CD14-positive monocyte (primary cell): ENCODE measurements at regions not wholly inside any gene's neighbourhood (a gene's known extent, or its start where the extent isn't known, plus 50 kb on each side); places are given as distances from the start of the nearest gene placed in this dataset.

Experiments
- DNase-seq, 3 donors: peaks; one replicate each; pipeline ENCODE4 v3.0.0-alpha.2; 2011 to 2022
- H2AFZ ChIP-seq: 2 replicates; pipeline ENCODE4 v1.6.0; 2012; ENCODE audit warnings: mild to moderate bottlenecking, low read depth, low read length, inconsistent platforms; ENCODE audit not compliant: insufficient read depth, poor library complexity, severe bottlenecking
- H3K27ac ChIP-seq, 2 donors: 1 replicate in 1 of 2; 2 replicates in 1 of 2; pipeline ENCODE4 v1.5.1; 2012 to 2013; ENCODE audit warnings: low read length in 2 of 2, control low read depth in 1 of 2, inconsistent platforms in 1 of 2, low read depth in 1 of 2, mild to moderate bottlenecking in 1 of 2
- H3K27me3 ChIP-seq, 2 donors: one replicate each; pipeline versions ENCODE4 v1.6.0 to v1.6.1; 2011 to 2013; ENCODE audit warnings: low read length in 2 of 2; ENCODE audit not compliant: control insufficient read depth in 2 of 2, insufficient read depth in 2 of 2
- H3K36me3 ChIP-seq, 2 donors: replicated peaks in 1 of 2; 1 replicate in 1 of 2; 2 replicates in 1 of 2; pipeline versions ENCODE4 v1.5.1 to v1.6.1; 2012 to 2013; ENCODE audit warnings: low read length in 2 of 2, control low read depth in 1 of 2, inconsistent platforms in 1 of 2, mild to moderate bottlenecking in 1 of 2; ENCODE audit not compliant: insufficient read depth in 2 of 2, control insufficient read depth in 1 of 2
- H3K4me1 ChIP-seq, 2 donors: 1 replicate in 1 of 2; 2 replicates in 1 of 2; pipeline versions ENCODE4 v1.5.1 to v1.6.1; 2012 to 2013; ENCODE audit warnings: low read length in 2 of 2, control low read depth in 1 of 2, inconsistent platforms in 1 of 2, mild to moderate bottlenecking in 1 of 2, moderate library complexity in 1 of 2; ENCODE audit not compliant: insufficient read depth in 2 of 2, control insufficient read depth in 1 of 2
- H3K4me2 ChIP-seq: replicated peaks from 2 replicates; pipeline ENCODE3; 2012; ENCODE audit warnings: low read length, moderate library complexity, mild to moderate bottlenecking; ENCODE audit not compliant: poor library complexity, severe bottlenecking; ENCODE audit errors: extremely low read depth
- H3K4me3 ChIP-seq, 3 experiments: fragments of 200-600 bp in 1 of 3; sonication (generic) in 1 of 3; replicated peaks in 1 of 3; 1 replicate in 2 of 3; 2 replicates in 1 of 3; pipeline ENCODE4 v1.5.1; 2011 to 2013; ENCODE audit warnings: low read length in 3 of 3, mild to moderate bottlenecking in 3 of 3, control low read depth in 2 of 3, low read depth in 2 of 3, inconsistent platforms in 1 of 3, moderate library complexity in 1 of 3
- H3K79me2 ChIP-seq: 2 replicates; pipeline ENCODE4 v1.6.0; 2012; ENCODE audit warnings: mild to moderate bottlenecking, control low read depth, inconsistent platforms, low read length, moderate library complexity; ENCODE audit not compliant: insufficient read depth
- H3K9ac ChIP-seq: 2 replicates; pipeline ENCODE4 v1.6.0; 2017; ENCODE audit warnings: low read length, mild to moderate bottlenecking; ENCODE audit not compliant: insufficient read depth, poor library complexity, severe bottlenecking
- H3K9me3 ChIP-seq, 2 donors: replicated peaks in 1 of 2; 1 replicate in 1 of 2; 2 replicates in 1 of 2; pipeline versions ENCODE4 v1.5.1 to v1.6.1; 2012 to 2013; ENCODE audit warnings: low read length in 2 of 2, control low read depth in 1 of 2; ENCODE audit not compliant: control insufficient read depth in 1 of 2, insufficient read depth in 1 of 2
- H4K20me1 ChIP-seq: 2 replicates; pipeline ENCODE4 v1.6.0; 2012; ENCODE audit warnings: mild to moderate bottlenecking, low read length, control low read depth, moderate library complexity; ENCODE audit not compliant: insufficient read depth
- H3K27ac Mint-ChIP-seq, 7 donors: one replicate each; pipeline ENCODE4 v1.8.0; 2020; ENCODE audit warnings: mild to moderate bottlenecking in 7 of 7, mixed read lengths in 7 of 7, moderate library complexity in 6 of 7, inconsistent platforms in 2 of 7
- H3K27me3 Mint-ChIP-seq, 3 donors: one replicate each; pipeline ENCODE4 v1.8.0; 2021 to 2022; ENCODE audit warnings: low read depth in 3 of 3, mild to moderate bottlenecking in 3 of 3, mixed read lengths in 3 of 3, moderate library complexity in 3 of 3, inconsistent platforms in 1 of 3
- H3K36me3 Mint-ChIP-seq, 2 donors: one replicate each; pipeline ENCODE4 v1.8.0; 2020; ENCODE audit warnings: mixed read lengths in 2 of 2, inconsistent platforms in 1 of 2, mild to moderate bottlenecking in 1 of 2
- H3K4me1 Mint-ChIP-seq: one replicate; pipeline ENCODE4 v1.8.0; 2020; ENCODE audit warnings: mild to moderate bottlenecking, mixed read lengths
- H3K4me3 Mint-ChIP-seq, 2 donors: one replicate each; pipeline ENCODE4 v1.8.0; 2020; ENCODE audit warnings: mild to moderate bottlenecking in 2 of 2, mixed read lengths in 2 of 2, moderate library complexity in 1 of 2
- H3K9me3 Mint-ChIP-seq, 7 donors: one replicate each; pipeline ENCODE4 v1.8.0; 2020 to 2022; ENCODE audit warnings: mixed read lengths in 7 of 7, mild to moderate bottlenecking in 6 of 7, moderate library complexity in 6 of 7, inconsistent platforms in 2 of 7
- WGBS: methylation state at CpG from one replicate; pipeline ENCODE4 v1.1.5; 2013; ENCODE audit warnings: missing lambda C conversion rate; ENCODE audit not compliant: insufficient coverage; 5-methylcytosine and 5-hydroxymethylcytosine counted together
- intact Hi-C, 2 donors: fragments of 100-400 bp; cut with micrococcal nuclease; formaldehyde crosslinking; loops; one replicate each; pipeline versions ENCODE4 v1.15.0 to v1.15.1; 2023
- TF ChIP-seq, protein P1 (sequence below): fragments of 200-600 bp; IDR thresholded peaks from one replicate; pipeline ENCODE4 v1.8.0; 2022; ENCODE audit warnings: antibody characterized with exemption, mild to moderate bottlenecking

DNA sequence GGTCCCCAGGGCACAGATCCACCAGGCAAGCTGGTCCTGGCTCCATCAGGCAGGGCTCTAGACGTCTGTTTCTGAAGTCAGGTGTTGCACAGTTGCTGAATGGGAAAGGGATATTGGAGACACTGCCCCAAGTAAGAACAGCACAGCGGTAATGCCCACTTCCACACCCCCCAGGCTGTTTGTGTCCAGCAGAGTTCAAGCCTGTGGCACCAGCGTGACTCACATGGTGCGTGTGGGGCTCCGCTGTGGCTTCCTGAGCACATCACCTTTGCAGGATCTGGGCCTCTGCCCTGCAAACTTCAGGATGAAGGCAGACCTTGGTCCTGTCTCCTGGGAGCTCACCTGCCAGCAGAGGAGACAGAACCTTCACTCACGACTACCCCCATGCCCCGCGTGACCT lies 203.3 kb downstream of the TFCP2L1 start:
- H3K27me3 ChIP-seq: peaks cover 0 to 2% of the 10 kb centered on the region in 2 donors
- Mint-ChIP-seq H3K27me3 (peaks cover 16 to 20% (median 19%) of the 10 kb centered on the region in 3 donors), H3K9me3 (peaks cover 0 to 3% (median 0%) of the 10 kb centered on the region in 7 donors), H3K4me1 (peaks cover 2% of the 10 kb centered on the region), H3K36me3 (no peaks in the 10 kb centered on the region), H3K4me3 (no peak overlapping the region), H3K27ac (no peak overlapping the region)
- H3K9me3 ChIP-seq: no peaks in the 10 kb centered on the region
- H3K36me3 ChIP-seq: no peaks in the 10 kb centered on the region
- no peak for DNase-seq
- no peak overlapping the region for H2AFZ ChIP-seq
- no peaks in the 10 kb centered on the region for H3K79me2 ChIP-seq
- H3K9ac ChIP-seq: no peak overlapping the region
- H3K27ac ChIP-seq: no peak overlapping the region
- no peak overlapping the region for H3K4me2 ChIP-seq
- TF ChIP-seq, protein P1, sequence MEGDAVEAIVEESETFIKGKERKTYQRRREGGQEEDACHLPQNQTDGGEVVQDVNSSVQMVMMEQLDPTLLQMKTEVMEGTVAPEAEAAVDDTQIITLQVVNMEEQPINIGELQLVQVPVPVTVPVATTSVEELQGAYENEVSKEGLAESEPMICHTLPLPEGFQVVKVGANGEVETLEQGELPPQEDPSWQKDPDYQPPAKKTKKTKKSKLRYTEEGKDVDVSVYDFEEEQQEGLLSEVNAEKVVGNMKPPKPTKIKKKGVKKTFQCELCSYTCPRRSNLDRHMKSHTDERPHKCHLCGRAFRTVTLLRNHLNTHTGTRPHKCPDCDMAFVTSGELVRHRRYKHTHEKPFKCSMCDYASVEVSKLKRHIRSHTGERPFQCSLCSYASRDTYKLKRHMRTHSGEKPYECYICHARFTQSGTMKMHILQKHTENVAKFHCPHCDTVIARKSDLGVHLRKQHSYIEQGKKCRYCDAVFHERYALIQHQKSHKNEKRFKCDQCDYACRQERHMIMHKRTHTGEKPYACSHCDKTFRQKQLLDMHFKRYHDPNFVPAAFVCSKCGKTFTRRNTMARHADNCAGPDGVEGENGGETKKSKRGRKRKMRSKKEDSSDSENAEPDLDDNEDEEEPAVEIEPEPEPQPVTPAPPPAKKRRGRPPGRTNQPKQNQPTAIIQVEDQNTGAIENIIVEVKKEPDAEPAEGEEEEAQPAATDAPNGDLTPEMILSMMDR: no peak
- H3K4me1 ChIP-seq: no peaks in the 10 kb centered on the region
- H4K20me1 ChIP-seq: no peaks in the 10 kb centered on the region
- 94% methylated on average over 6 of the region's 8 CpGs for WGBS
- no peak overlapping the region for H3K4me3 ChIP-seq
- intact Hi-C loops: no loop called here

- Histone ChIP-seq H3K9me3 (no peaks in the 10 kb centered on the region), H3K4me2 (no peak overlapping the region), H3K27ac (no peak overlapping the region), H3K36me3 (no peaks in the 10 kb centered on the region), H4K20me1 (no peaks in the 10 kb centered on the region), H2AFZ (no peak overlapping the region), H3K79me2 (no peaks in the 10 kb centered on the region), H3K9ac (no peak overlapping the region), H3K4me3 (no peak overlapping the region), H3K27me3 (no peaks in the 10 kb centered on the region), H3K4me1 (no peaks in the 10 kb centered on the region)
- intact Hi-C loops: no loop called here
- TF ChIP-seq, protein P1: no peak
- peaks cover 0 to 3% (median 0%) of the 10 kb centered on the region in 7 donors for H3K9me3 Mint-ChIP-seq
- H3K27me3 Mint-ChIP-seq: peaks cover 14 to 16% (median 15%) of the 10 kb centered on the region in 3 donors
- WGBS: no CpG with 5 or more reads among the region's 1 CpG
- no peak overlapping the region for H3K4me3 Mint-ChIP-seq
- DNase-seq: no peak
- peaks cover 2% of the 10 kb centered on the region for H3K4me1 Mint-ChIP-seq
- no peaks in the 10 kb centered on the region for H3K36me3 Mint-ChIP-seq
- H3K27ac Mint-ChIP-seq: peak overlapping the region in 2 of 7 donors; percentile 39 to 42
These were observed 202.8 kb downstream of the TFCP2L1 start for GRCh38 chr2:121082191-121082590.
